Common myeloid progenitor, CD34-positive (primary cell): ENCODE measurements at regions not wholly inside any gene's neighbourhood (a gene's known extent, or its start where the extent isn't known, plus 50 kb on each side); places are given as distances from the start of the nearest gene placed in this dataset.
"Not testable (repeated sequence)": the region's sequence is repeated elsewhere in the genome, so short reads cannot be mapped to it uniquely, and the experiment has no call there.

Source experiments
- CTCF ChIA-PET: fragments of 350-600 bp; sonication (Branson Sonifier 250); formaldehyde crosslinking; loops from one replicate; lab custom pipeline; 2021; ENCODE audit warnings: antibody characterized with exemption; lab: Charles Lee
- POLR2A ChIA-PET: fragments of 350-600 bp; sonication (Branson Sonifier 250); formaldehyde crosslinking; loops from one replicate; lab custom pipeline; 2021; ENCODE audit warnings: antibody characterized with exemption; lab: Charles Lee
- DNase-seq, 3 donors: peaks; one replicate each; pipeline versions ENCODE4 v3.0.0 to v3.0.0-alpha.2; 2013
- H3K27ac ChIP-seq, 2 experiments: 1 replicate in 1 of 2; 2 replicates in 1 of 2; pipeline ENCODE4 v1.7.0; 2013; ENCODE audit warnings: inconsistent platforms in 2 of 2, low read length in 2 of 2, mild to moderate bottlenecking in 2 of 2, low read depth in 1 of 2, moderate library complexity in 1 of 2; ENCODE audit not compliant: severe bottlenecking in 2 of 2, insufficient read depth in 1 of 2, poor library complexity in 1 of 2
- H3K27me3 ChIP-seq, 5 experiments: replicated peaks in 2 of 5; 1 replicate in 3 of 5; 2 replicates in 2 of 5; pipeline versions ENCODE4 v1.6.1 to v1.7.0; 2013; ENCODE audit warnings: low read length in 4 of 5, mild to moderate bottlenecking in 2 of 5, moderate library complexity in 2 of 5, inconsistent platforms in 1 of 5; ENCODE audit not compliant: insufficient read depth in 5 of 5, control insufficient read depth in 4 of 5
- H3K36me3 ChIP-seq, 4 experiments: 1 replicate in 2 of 4; 2 replicates in 2 of 4; pipeline versions ENCODE4 v1.6.1 to v1.7.0; 2013; ENCODE audit warnings: low read length in 3 of 4, control low read depth in 1 of 4, mild to moderate bottlenecking in 1 of 4; ENCODE audit not compliant: control insufficient read depth in 4 of 4, insufficient read depth in 4 of 4
- H3K4me1 ChIP-seq, 4 experiments: 1 replicate in 3 of 4; 2 replicates in 1 of 4; pipeline versions ENCODE4 v1.6.1 to v1.7.1; 2013; ENCODE audit warnings: low read length in 3 of 4, mild to moderate bottlenecking in 3 of 4, control low read depth in 1 of 4, inconsistent platforms in 1 of 4, moderate library complexity in 1 of 4; ENCODE audit not compliant: control insufficient read depth in 4 of 4, insufficient read depth in 4 of 4; ENCODE audit errors: control extremely low read depth in 1 of 4
- H3K4me3 ChIP-seq, 7 experiments: 1 replicate in 4 of 7; 2 replicates in 3 of 7; pipeline versions ENCODE4 v1.5.1 to v1.7.0; 2013; ENCODE audit warnings: mild to moderate bottlenecking in 7 of 7, low read length in 6 of 7, moderate library complexity in 6 of 7, inconsistent platforms in 2 of 7, low read depth in 2 of 7, control low read depth in 1 of 7; ENCODE audit not compliant: insufficient read depth in 4 of 7, control insufficient read depth in 1 of 7; ENCODE audit errors: extremely low read depth in 1 of 7
- H3K9me3 ChIP-seq, 5 experiments: 1 replicate in 4 of 5; 2 replicates in 1 of 5; pipeline versions ENCODE4 v1.6.1 to v1.7.1; 2013; ENCODE audit warnings: low read length in 4 of 5, mild to moderate bottlenecking in 2 of 5, inconsistent platforms in 1 of 5, low read depth in 1 of 5, moderate library complexity in 1 of 5; ENCODE audit not compliant: control insufficient read depth in 4 of 5, insufficient read depth in 2 of 5; ENCODE audit errors: control extremely low read depth in 1 of 5
- WGBS: methylation state at CpG from one replicate; pipeline ENCODE4 v1.1.5; 2013; ENCODE audit not compliant: insufficient coverage; 5-methylcytosine and 5-hydroxymethylcytosine counted together

DNA sequence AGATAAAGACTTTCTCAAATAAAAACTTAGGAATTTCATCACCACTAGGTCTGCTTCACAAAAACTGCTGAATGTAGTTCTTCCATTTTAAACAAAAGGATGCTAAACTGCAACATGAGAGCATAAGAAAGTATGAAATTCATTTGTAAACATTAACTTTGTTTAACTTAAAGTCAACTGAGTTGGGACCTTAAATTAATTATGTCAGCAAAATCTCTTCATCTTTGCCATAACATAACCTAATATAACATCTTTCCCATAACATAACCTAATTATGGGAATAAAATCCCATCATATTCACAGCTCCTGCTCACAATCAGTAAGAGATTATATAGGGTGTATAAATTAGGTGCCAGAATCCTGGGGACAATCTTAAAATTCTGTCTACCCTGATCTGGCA, 78.8 kb upstream of the PCSK5 start:
- no peaks in the 10 kb centered on the region for H3K27me3 ChIP-seq
- H3K4me3 ChIP-seq: no peak overlapping the region
- ChIA-PET CTCF (no interaction called here), POLR2A (no interaction called here)
- H3K27ac ChIP-seq: no peak overlapping the region
- no peaks in the 10 kb centered on the region for H3K36me3 ChIP-seq
- no peaks in the 10 kb centered on the region for H3K4me1 ChIP-seq
- peaks cover 0 to 6% (median 2%) of the 10 kb centered on the region in 5 experiments for H3K9me3 ChIP-seq
- no peak for DNase-seq

DNA sequence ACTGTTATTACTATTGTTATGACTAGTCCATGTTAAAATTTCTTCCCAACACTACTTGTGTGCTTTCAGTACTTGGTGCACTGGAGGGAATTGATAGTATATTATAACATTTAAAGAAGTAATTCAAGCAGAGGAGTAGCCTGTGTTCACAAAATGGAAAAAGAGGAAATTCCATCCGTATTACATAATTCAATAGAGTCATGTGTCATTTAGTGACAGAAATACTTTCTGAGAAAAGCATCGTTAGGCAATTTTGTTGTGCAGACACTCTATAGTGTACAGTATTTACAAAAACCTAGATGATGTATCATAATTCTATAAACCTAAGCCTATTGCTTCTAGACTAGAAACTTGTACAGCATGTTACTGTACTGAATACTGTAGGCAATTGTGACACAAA, 78.3 kb upstream of the PCSK5 start:
- Histone ChIP-seq H3K9me3 (peaks cover 0 to 6% (median 2%) of the 10 kb centered on the region in 5 experiments), H3K27me3 (no peaks in the 10 kb centered on the region), H3K27ac (no peak overlapping the region), H3K4me3 (no peak overlapping the region), H3K36me3 (no peaks in the 10 kb centered on the region), H3K4me1 (no peaks in the 10 kb centered on the region)
- ChIA-PET CTCF (no interaction called here), POLR2A (no interaction called here)
- WGBS: no CpG with 5 or more reads among the region's 2 CpGs
- no peak for DNase-seq

DNA sequence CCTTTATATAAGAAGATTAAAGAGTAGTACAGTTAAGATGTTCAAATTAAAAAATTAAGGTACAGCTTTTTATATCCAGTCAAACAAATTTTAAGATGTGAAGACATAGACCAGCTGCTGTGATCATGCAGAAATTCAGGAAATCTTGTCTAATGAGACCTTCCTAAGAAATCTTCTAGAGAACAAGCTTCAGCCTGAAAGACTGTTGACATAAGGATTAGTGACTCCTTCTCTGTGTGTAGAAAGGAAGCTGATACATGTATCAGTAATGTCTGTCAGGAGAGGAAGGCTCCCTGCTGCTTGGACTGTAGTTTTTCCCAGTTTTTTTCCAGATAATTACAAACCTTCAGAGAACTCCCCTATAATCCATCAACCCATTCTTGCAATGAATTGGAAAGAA, 75.8 kb upstream of the PCSK5 start:
- POLR2A ChIA-PET: no interaction called here
- H3K9me3 ChIP-seq: peaks cover 0 to 6% (median 2%) of the 10 kb centered on the region in 5 experiments
- CTCF ChIA-PET: no interaction called here
- no peaks in the 10 kb centered on the region for H3K4me1 ChIP-seq
- H3K36me3 ChIP-seq: no peaks in the 10 kb centered on the region
- no peak overlapping the region for H3K4me3 ChIP-seq
- H3K27me3 ChIP-seq: no peaks in the 10 kb centered on the region
- no peak for DNase-seq
- no peak overlapping the region for H3K27ac ChIP-seq

DNA sequence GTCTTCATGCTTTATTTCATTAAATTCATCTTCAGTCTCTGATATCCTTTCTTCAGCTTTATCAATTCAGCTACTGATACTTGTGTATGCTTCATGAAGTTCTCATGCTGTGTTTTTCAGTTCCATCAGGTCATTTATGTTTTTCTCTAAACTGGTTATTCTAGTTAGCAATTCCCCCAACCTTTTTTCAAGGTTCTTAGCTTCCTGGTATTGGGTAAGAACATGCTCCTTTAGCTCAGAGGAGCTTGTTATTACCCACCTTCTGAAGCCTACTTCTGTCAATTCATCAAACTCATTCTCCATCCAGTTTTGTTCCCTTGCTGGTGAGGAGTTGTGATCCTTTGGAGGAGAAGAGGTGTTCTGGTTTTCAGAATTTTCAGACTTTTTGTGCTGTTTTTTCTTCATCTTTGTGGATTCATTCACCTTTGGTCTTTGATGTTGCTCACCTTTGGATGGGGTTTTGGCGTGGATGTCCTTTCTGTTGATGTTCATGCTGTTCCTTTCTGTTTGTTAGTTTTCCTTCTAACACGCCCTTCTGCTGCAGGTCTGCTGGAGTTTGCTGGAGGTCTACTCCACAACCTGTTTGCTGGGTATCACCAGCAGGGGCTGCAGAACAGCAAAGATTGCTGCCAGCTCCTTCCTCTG, 69.9 kb upstream of the PCSK5 start:
- H3K27me3 ChIP-seq, H3K4me1 ChIP-seq, H3K4me3 ChIP-seq, POLR2A ChIA-PET, CTCF ChIA-PET, H3K36me3 ChIP-seq, DNase-seq, H3K9me3 ChIP-seq, H3K27ac ChIP-seq: not testable (repeated sequence)
- 100% methylated on average over 2 of the region's 2 CpGs for WGBS

DNA sequence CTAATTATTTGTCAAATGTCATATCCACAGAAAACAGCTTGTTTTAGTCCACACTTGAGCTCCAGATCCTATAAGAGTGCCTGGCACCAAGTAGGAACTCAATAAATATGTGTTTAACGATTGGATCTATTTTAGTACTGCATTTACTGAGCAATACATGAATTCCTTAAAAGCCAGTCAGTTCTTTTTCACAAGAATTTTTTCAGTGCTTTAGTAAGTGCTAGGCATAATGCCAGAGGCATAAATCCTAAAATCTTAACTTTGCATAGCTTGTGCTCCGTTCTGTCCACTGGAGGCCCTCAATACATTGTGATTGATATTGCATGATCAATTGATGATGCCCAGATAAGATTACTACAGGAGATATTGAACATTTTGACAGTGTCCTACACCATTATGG, 67.3 kb upstream of the PCSK5 start:
- 100% methylated on average over 1 of the region's 2 CpGs for WGBS
- Histone ChIP-seq H3K4me1 (no peaks in the 10 kb centered on the region), H3K36me3 (no peaks in the 10 kb centered on the region), H3K4me3 (no peak overlapping the region), H3K9me3 (peaks cover 0 to 1% (median 0%) of the 10 kb centered on the region in 5 experiments), H3K27ac (no peak overlapping the region), H3K27me3 (peaks cover 0 to 4% (median 0%) of the 10 kb centered on the region in 5 experiments)
- ChIA-PET POLR2A (no interaction called here), CTCF (no interaction called here)
- no peak for DNase-seq

DNA sequence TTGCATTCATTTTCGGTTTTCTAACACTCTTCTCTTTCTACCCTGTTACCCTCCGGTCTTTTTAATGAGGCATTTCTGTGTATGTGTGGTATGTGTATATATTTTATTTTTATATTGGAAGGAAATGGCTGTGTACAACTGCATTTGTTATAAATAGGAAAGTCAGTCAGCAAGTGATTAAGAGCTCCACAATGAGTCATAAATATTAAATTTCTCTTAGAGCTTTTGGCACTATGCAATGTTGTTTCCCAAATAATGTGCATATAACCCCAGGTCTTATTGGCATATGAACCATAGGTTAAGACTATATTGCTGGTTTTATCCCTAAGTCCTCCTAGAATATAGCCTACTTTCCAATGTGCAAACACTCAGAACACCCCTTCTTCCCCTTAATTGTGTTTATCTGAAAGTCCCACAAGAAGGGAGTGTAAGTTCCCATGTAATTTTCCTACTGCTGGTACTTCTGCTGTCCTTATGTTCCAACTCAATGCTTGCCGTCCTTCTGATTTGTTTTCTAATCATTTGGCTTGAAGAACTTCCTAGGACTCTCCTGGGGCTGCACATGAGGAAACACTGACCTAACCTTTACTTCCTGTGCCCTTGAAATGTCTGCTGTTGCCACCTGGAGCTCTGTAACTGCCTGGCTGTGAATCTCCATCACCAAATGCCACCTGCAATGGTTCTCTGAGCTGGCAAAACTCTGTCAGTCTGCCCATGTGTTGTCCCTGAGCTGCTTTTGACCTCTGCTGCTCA, 65.5 kb upstream of the PCSK5 start:
- Histone ChIP-seq H3K4me1 (no peaks in the 10 kb centered on the region), H3K27ac (no peak overlapping the region), H3K4me3 (no peak overlapping the region), H3K36me3 (no peaks in the 10 kb centered on the region), H3K9me3 (peaks cover 0 to 1% (median 0%) of the 10 kb centered on the region in 5 experiments), H3K27me3 (peaks cover 0 to 4% (median 0%) of the 10 kb centered on the region in 5 experiments)
- no peak for DNase-seq
- ChIA-PET POLR2A (no interaction called here), CTCF (interaction anchor here (0.7 kb wide), 1 partner anchor 558 kb away, joined by 3 read pairs; no protein-coding TSS in a partner anchor)
- 88% methylated on average over 1 of the region's 3 CpGs for WGBS

DNA sequence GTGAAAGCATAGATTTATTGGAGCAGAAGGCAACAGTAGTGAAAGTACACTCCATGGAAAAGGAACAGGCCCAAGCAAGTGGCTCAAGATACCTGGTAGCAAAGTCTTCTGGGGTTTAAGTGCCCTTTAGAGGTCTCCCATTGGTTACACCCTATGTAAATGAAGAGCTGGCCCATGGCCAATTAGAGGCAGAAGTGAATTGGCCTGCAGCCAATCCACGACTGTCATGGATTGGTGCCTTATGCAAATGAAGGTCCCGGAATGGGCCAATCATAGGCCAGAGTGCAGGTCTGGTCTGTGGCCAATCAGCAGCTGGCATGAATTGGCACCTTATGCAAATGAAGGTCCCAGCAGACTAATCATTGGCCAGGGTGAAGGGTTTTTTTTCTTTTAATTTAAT, 64.2 kb upstream of the PCSK5 start:
- POLR2A ChIA-PET: no interaction called here
- H3K27me3 ChIP-seq: peaks cover 0 to 2% (median 0%) of the 10 kb centered on the region in 5 experiments
- no peak overlapping the region for H3K27ac ChIP-seq
- WGBS: 68% methylated on average over 2 of the region's 2 CpGs
- H3K4me1 ChIP-seq: no peaks in the 10 kb centered on the region
- CTCF ChIA-PET: no interaction called here
- H3K9me3 ChIP-seq: peaks cover 0 to 1% (median 0%) of the 10 kb centered on the region in 5 experiments
- H3K4me3 ChIP-seq: no peak overlapping the region
- no peaks in the 10 kb centered on the region for H3K36me3 ChIP-seq
- DNase-seq: no peak
